GM12878 (cell line): ENCODE measurements at regions not wholly inside any gene's neighbourhood (a gene's known extent, or its start where the extent isn't known, plus 50 kb on each side); places are given as distances from the start of the nearest gene placed in this dataset.

Source experiments
- ATAC-seq: fragments of 200-7000 bp; cut with Tn5 transposase; 3 replicates; pipeline ENCODE4 v1.9.1; 2020; ENCODE audit warnings: mild to moderate bottlenecking, moderate library complexity
- BruUV-seq: library from RNA; stranded (reverse); fragments of 400-500 nt; replicated peaks from 2 replicates; lab custom pipeline; 2021; lab: Mats Ljungman, UMichigan
- CTCF ChIA-PET: fragments of 300-600 bp; sonication (Branson Sonifier 250); formaldehyde crosslinking; extraction: SDS; loops from one replicate; lab custom pipeline; 2021; ENCODE audit warnings: inconsistent platforms; lab: Yijun Ruan, JAX
- POLR2A ChIA-PET: fragments of 350-600 bp; formaldehyde crosslinking; extraction: SDS; loops from one replicate; lab custom pipeline; 2021; ENCODE audit warnings: inconsistent platforms; lab: Charles Lee
- RAD21 ChIA-PET: fragments of 300-600 bp; sonication (Branson Sonifier 250); formaldehyde crosslinking; loops from one replicate; lab custom pipeline; 2023; ENCODE audit warnings: antibody characterized with exemption; ENCODE audit not compliant: unreplicated experiment; lab: Charles Lee
- SMC1A ChIA-PET: fragments of 300-600 bp; sonication (Branson Sonifier 250); formaldehyde crosslinking; loops from one replicate; lab custom pipeline; 2023; ENCODE audit not compliant: unreplicated experiment, uncharacterized antibody; lab: Charles Lee
- DNase-seq: peaks from one replicate; pipeline ENCODE4 v3.0.0-alpha.2; 2011; ENCODE audit warnings: low read depth, low spot score
- FAIRE-seq: peaks from 3 replicates; lab custom pipeline; 2011; peaks lifted over from hg19 to GRCh38; lab: Jason Lieb, UNC
- H2AFZ ChIP-seq: 2 replicates; pipeline ENCODE4 v1.6.0; 2011; ENCODE audit warnings: low read depth, low read length, control low read depth; ENCODE audit not compliant: control insufficient read depth
- H3K27ac ChIP-seq: 2 replicates; pipeline ENCODE4 v1.5.1; 2011; ENCODE audit warnings: control low read depth; ENCODE audit not compliant: control insufficient read depth, insufficient read depth
- H3K27me3 ChIP-seq, 2 experiments: replicated peaks in 1 of 2; 2 replicates each; pipeline versions ENCODE4 v1.6.0 to v1.6.1; 2011; ENCODE audit warnings: low read length in 1 of 2; ENCODE audit not compliant: control insufficient read depth in 2 of 2, insufficient read depth in 2 of 2
- H3K36me3 ChIP-seq, 2 experiments: 2 replicates each; pipeline ENCODE4 v1.5.1; 2011; ENCODE audit warnings: low read length in 1 of 2; ENCODE audit not compliant: control insufficient read depth in 2 of 2, insufficient read depth in 2 of 2
- H3K4me1 ChIP-seq: 2 replicates; pipeline ENCODE4 v1.6.1; 2011; ENCODE audit warnings: mild to moderate bottlenecking, low read length, moderate library complexity, mixed read lengths; ENCODE audit not compliant: control insufficient read depth, insufficient read depth
- H3K4me2 ChIP-seq: 2 replicates; pipeline ENCODE4 v1.6.0; 2011; ENCODE audit warnings: control low read depth; ENCODE audit not compliant: control insufficient read depth, insufficient read depth
- H3K4me3 ChIP-seq: fragments of 200-600 bp; sonication (generic); 2 replicates; pipeline ENCODE4 v1.5.1; 2016
- H3K79me2 ChIP-seq: 2 replicates; pipeline ENCODE4 v1.6.0; 2011; ENCODE audit warnings: low read length; ENCODE audit not compliant: control insufficient read depth, insufficient read depth
- H3K9ac ChIP-seq: 2 replicates; pipeline ENCODE4 v1.8.0; 2011; ENCODE audit warnings: low read length, control low read depth, mixed read lengths; ENCODE audit not compliant: control insufficient read depth, insufficient read depth
- H3K9me3 ChIP-seq: replicated peaks from 3 replicates; pipeline ENCODE4 v1.5.1; 2011; ENCODE audit warnings: mild to moderate bottlenecking, low read length; ENCODE audit not compliant: control insufficient read depth, insufficient read depth
- H4K20me1 ChIP-seq: 2 replicates; pipeline ENCODE4 v1.6.0; 2011; ENCODE audit not compliant: control insufficient read depth, insufficient read depth
- ATF7 ChIP-seq: fragments of 450-650 bp; IDR thresholded peaks from 2 replicates; pipeline ENCODE4 v1.6.1; 2016; ENCODE audit warnings: low read depth, mild to moderate bottlenecking
- BHLHE40 ChIP-seq, 2 experiments: fragments of 450-650 bp in 1 of 2; IDR thresholded peaks; 2 replicates each; pipeline ENCODE4 v1.6.1; 2011 to 2017; ENCODE audit warnings: low read depth in 2 of 2, borderline replicate concordance in 1 of 2, improper control_type of control experiment in 1 of 2, low read length in 1 of 2, mild to moderate bottlenecking in 1 of 2
- CBX3 ChIP-seq: fragments of 200-600 bp; sonication (generic); IDR thresholded peaks from 2 replicates; pipeline ENCODE4 v1.6.1; 2016; ENCODE audit warnings: low read depth, borderline replicate concordance
- CHD4 ChIP-seq: fragments of 200-600 bp; sonication (generic); IDR thresholded peaks from 2 replicates; pipeline ENCODE4 v1.6.1; 2016; ENCODE audit warnings: mild to moderate bottlenecking
- EGR1 ChIP-seq, 2 experiments: IDR thresholded peaks; 1 replicate in 1 of 2; 2 replicates in 1 of 2; pipeline ENCODE4 v1.6.1; 2011 to 2012; ENCODE audit warnings: low read depth in 2 of 2, low read length in 2 of 2, borderline replicate concordance in 1 of 2, mild to moderate bottlenecking in 1 of 2, moderate library complexity in 1 of 2
- ETV6 ChIP-seq, 2 experiments: fragments of 450-650 bp in 1 of 2; IDR thresholded peaks in 1 of 2; conservative IDR thresholded peaks in 1 of 2; 2 replicates each; pipeline ENCODE4 v1.6.1; 2014; ENCODE audit warnings: antibody characterized with exemption in 1 of 2, borderline replicate concordance in 1 of 2, low read depth in 1 of 2, mild to moderate bottlenecking in 1 of 2, moderate library complexity in 1 of 2
- KAT2A ChIP-seq: conservative IDR thresholded peaks from 2 replicates; pipeline ENCODE4 v1.6.1; 2011; ENCODE audit warnings: low read depth, low read length; ENCODE audit not compliant: control insufficient read depth
- NFIC ChIP-seq: IDR thresholded peaks from 2 replicates; pipeline ENCODE4 v1.6.1; 2012; ENCODE audit warnings: low read depth, mild to moderate bottlenecking, inconsistent platforms, low read length, moderate library complexity
- PAX8 ChIP-seq: fragments of 450-650 bp; IDR thresholded peaks from 2 replicates; pipeline ENCODE4 v1.6.1; 2017; ENCODE audit warnings: mild to moderate bottlenecking, moderate library complexity
- POLR2AphosphoS2 ChIP-seq: IDR thresholded peaks from 2 replicates; pipeline ENCODE4 v1.6.1; 2011; ENCODE audit warnings: low read depth, mild to moderate bottlenecking, low read length, improper control_type of control experiment, moderate library complexity
- POLR2AphosphoS5 ChIP-seq: IDR thresholded peaks from 2 replicates; pipeline ENCODE4 v1.6.1; 2011; ENCODE audit warnings: mild to moderate bottlenecking, low read length, inconsistent platforms
- POU2F2 ChIP-seq: IDR thresholded peaks from 3 replicates; pipeline ENCODE4 v1.6.1; 2011; ENCODE audit warnings: low read depth, mild to moderate bottlenecking, low read length, borderline replicate concordance
- RAD51 ChIP-seq: fragments of 450-650 bp; IDR thresholded peaks from 2 replicates; pipeline ENCODE4 v1.6.1; 2016; ENCODE audit warnings: moderate library complexity, mild to moderate bottlenecking, inconsistent platforms
- RBBP5 ChIP-seq: fragments of 200-600 bp; sonication (generic); conservative IDR thresholded peaks from 2 replicates; pipeline ENCODE4 v1.6.1; 2016
- RFX5 ChIP-seq: IDR thresholded peaks from 2 replicates; pipeline ENCODE4 v1.6.1; 2011; ENCODE audit warnings: low read depth, low read length, improper control_type of control experiment
- RUNX3 ChIP-seq: IDR thresholded peaks from 2 replicates; pipeline ENCODE4 v1.6.1; 2012; ENCODE audit warnings: low read length, inconsistent platforms
- SMARCA5 ChIP-seq: fragments of 450-650 bp; IDR thresholded peaks from 2 replicates; pipeline ENCODE4 v1.6.1; 2017; ENCODE audit warnings: mild to moderate bottlenecking
- SP1 ChIP-seq: IDR thresholded peaks from one replicate; pipeline ENCODE4 v1.6.1; 2011; ENCODE audit warnings: low read depth, low read length
- STAT1 ChIP-seq: fragments of 450-650 bp; conservative IDR thresholded peaks from 2 replicates; pipeline ENCODE4 v1.6.1; 2014; ENCODE audit warnings: antibody characterized with exemption, mild to moderate bottlenecking
- SUZ12 ChIP-seq: fragments of 200-600 bp; sonication (generic); IDR thresholded peaks from one replicate; pipeline ENCODE4 v1.6.1; 2018; ENCODE audit warnings: antibody characterized with exemption, mild to moderate bottlenecking; ENCODE audit not compliant: unreplicated experiment
- TCF7 ChIP-seq: IDR thresholded peaks from 2 replicates; pipeline ENCODE4 v1.6.1; 2014; ENCODE audit warnings: antibody characterized with exemption, borderline replicate concordance
- YY1 ChIP-seq: IDR thresholded peaks from 2 replicates; pipeline ENCODE4 v1.6.1; 2011; ENCODE audit warnings: low read depth, mild to moderate bottlenecking, low read length
- ZBED1 ChIP-seq: IDR thresholded peaks from 2 replicates; pipeline ENCODE4 v1.6.1; 2016; ENCODE audit warnings: borderline replicate concordance
- WGBS: methylation state at CpG from one replicate; pipeline ENCODE4 v1.1.6; 2016; ENCODE audit warnings: low lambda C conversion rate; ENCODE audit not compliant: insufficient replicate concordance, insufficient coverage; ENCODE audit errors: missing lambda C conversion rate; 5-methylcytosine and 5-hydroxymethylcytosine counted together
- in situ Hi-C: fragments of 300-500 bp; cut with MboI; formaldehyde crosslinking; loops from 9 replicates; pipeline ENCODE4 v1.14.3; 2018; ENCODE audit warnings: mixed read lengths
- intact Hi-C: fragments of 100-400 bp; cut with micrococcal nuclease; formaldehyde crosslinking; loops from one replicate; pipeline ENCODE4 v1.14.2; 2022; ENCODE audit not compliant: unreplicated experiment

- DNase-seq (no peak), FAIRE-seq (no peak), ATAC-seq (no peak)
- ChIA-PET RAD21 (no interaction called here), POLR2A (no interaction called here), SMC1A (no interaction called here), CTCF (no interaction called here)
- in situ Hi-C loops: no loop called here
- H3K36me3 ChIP-seq: no peaks in the 10 kb centered on the region
- no peaks in the 10 kb centered on the region for H3K27me3 ChIP-seq
- no peaks in the 10 kb centered on the region for H4K20me1 ChIP-seq
- intact Hi-C loops: no loop called here
- no peak overlapping the region for H3K27ac ChIP-seq
- BruUV-seq: no TSS peak
- no peak overlapping the region for H3K4me2 ChIP-seq
- H3K9ac ChIP-seq: no peak overlapping the region
- no peaks in the 10 kb centered on the region for H3K79me2 ChIP-seq
- no peak overlapping the region for H2AFZ ChIP-seq
- H3K4me3 ChIP-seq: no peak overlapping the region
- H3K4me1 ChIP-seq: no peaks in the 10 kb centered on the region; the same call in 1 of the 2 replicates
- no peaks in the 10 kb centered on the region for H3K9me3 ChIP-seq
- no peak for TF ChIP-seq POLR2AphosphoS2
- no peak for TF ChIP-seq ETV6 (conservative IDR thresholded peaks at IDR 0.05 in 1 of 2, IDR thresholded peaks at IDR 0.05 in 1 of 2; ENCODE audit: borderline replicate concordance in 1 of 2, low read depth in 1 of 2)
- TF ChIP-seq POLR2AphosphoS5: no peak
- TF ChIP-seq SMARCA5: no peak
- TF ChIP-seq KAT2A: no peak
- TF ChIP-seq YY1: no peak
- TF ChIP-seq EGR1 (IDR thresholded peaks at IDR 0.05; ENCODE audit: borderline replicate concordance in 1 of 2, low read depth in 2 of 2, low read length in 2 of 2): no peak
- WGBS: 93% methylated on average over 1 of the region's 1 CpG
Measured at GRCh38 chr15:59801649-59802048, 112.5 kb upstream of the BNIP2 start.

GRCh38 chr15:59798605-59798917 is 109.4 kb upstream of the BNIP2 start:
- intact Hi-C loops: no loop called here
- SMC1A ChIA-PET: interaction anchor here (0.5 kb wide), 1 partner anchor 1436 kb away, joined by 3 read pairs; no protein-coding TSS in a partner anchor
- Histone ChIP-seq H2AFZ (no peak overlapping the region), H3K9me3 (no peaks in the 10 kb centered on the region), H3K9ac (no peak overlapping the region), H4K20me1 (no peaks in the 10 kb centered on the region), H3K4me3 (no peak overlapping the region), H3K27ac (no peak overlapping the region), H3K79me2 (no peaks in the 10 kb centered on the region), H3K36me3 (no peaks in the 10 kb centered on the region), H3K4me2 (peak overlapping the region; percentile 22; the same call in 1 of the 2 replicates), H3K27me3 (no peaks in the 10 kb centered on the region), H3K4me1 (no peaks in the 10 kb centered on the region; the same call in 1 of the 2 replicates)
- DNase-seq (no peak), FAIRE-seq (no peak), ATAC-seq (no peak)
- POLR2A ChIA-PET: no interaction called here
- CTCF ChIA-PET: interaction anchor here (0.7 kb wide), 1 partner anchor 529 kb away, joined by 3 read pairs; no protein-coding TSS in a partner anchor
- WGBS: 21% methylated on average over 5 of the region's 5 CpGs
- no peak for TF ChIP-seq STAT1
- TF ChIP-seq CHD4: no peak
- no peak for TF ChIP-seq RBBP5
- TF ChIP-seq SUZ12: no peak
- no peak for TF ChIP-seq RFX5
- TF ChIP-seq NFIC: no peak
- TF ChIP-seq TCF7: no peak
- TF ChIP-seq POU2F2: no peak
- TF ChIP-seq BHLHE40 (IDR thresholded peaks at IDR 0.05; ENCODE audit: borderline replicate concordance in 1 of 2, low read depth in 2 of 2, low read length in 1 of 2): no peak
- TF ChIP-seq ATF7: no peak
- TF ChIP-seq ZBED1: no peak
- no peak for TF ChIP-seq SP1
- TF ChIP-seq RAD51: no peak
- TF ChIP-seq CBX3: no peak
- TF ChIP-seq RUNX3: no peak
- no peak for TF ChIP-seq SMARCA5
- TF ChIP-seq PAX8: no peak
- BruUV-seq: no TSS peak
- RAD21 ChIA-PET: no interaction called here
- in situ Hi-C loops: no loop called here
